Endothelial cell of umbilical vein (primary cell): ENCODE measurements at regions not wholly inside any gene's neighbourhood (a gene's known extent, or its start where the extent isn't known, plus 50 kb on each side); places are given as distances from the start of the nearest gene placed in this dataset.
A peak's percentile ranks its signal among the peaks of the same experiment; 100 is the strongest.

Source experiments
- BruUV-seq: library from RNA; stranded (reverse); fragments of 400-500 nt; replicated peaks from 2 replicates; lab custom pipeline; 2021; lab: Mats Ljungman, UMichigan
- CTCF ChIA-PET: fragments of 300-600, 350-600 bp; sonication (Branson Sonifier 250); formaldehyde crosslinking; loops from one replicate; lab custom pipeline; 2021; ENCODE audit warnings: antibody characterized with exemption, inconsistent platforms; lab: Charles Lee
- POLR2A ChIA-PET: fragments of 300-600, 350-600 bp; sonication (Branson Sonifier 250); formaldehyde crosslinking; loops from one replicate; lab custom pipeline; 2021; ENCODE audit warnings: antibody characterized with exemption, inconsistent platforms; lab: Charles Lee
- DNase-seq: peaks from one replicate; pipeline ENCODE4 v3.0.0-alpha.2; 2011; ENCODE audit warnings: low read depth, low spot score
- FAIRE-seq: peaks from 2 replicates; lab custom pipeline; 2011; peaks lifted over from hg19 to GRCh38; lab: Jason Lieb, UNC
- H2AFZ ChIP-seq: 2 replicates; pipeline ENCODE4 v1.6.0; 2012; ENCODE audit warnings: low read depth, low read length, control low read depth, inconsistent platforms
- H3K27ac ChIP-seq: 2 replicates; pipeline ENCODE4 v1.5.1; 2011; ENCODE audit warnings: low read depth, mild to moderate bottlenecking, control low read depth, low read length, moderate library complexity; ENCODE audit not compliant: insufficient read depth
- H3K27me3 ChIP-seq, 2 experiments: 2 replicates each; pipeline versions ENCODE4 v1.6.0 to v1.6.1; 2011; ENCODE audit warnings: low read length in 2 of 2, mixed read lengths in 1 of 2; ENCODE audit not compliant: control insufficient read depth in 2 of 2, insufficient read depth in 2 of 2
- H3K36me3 ChIP-seq, 2 experiments: 2 replicates in 1 of 2; 3 replicates in 1 of 2; pipeline ENCODE4 v1.5.1; 2011; ENCODE audit warnings: low read length in 2 of 2, mild to moderate bottlenecking in 1 of 2, moderate library complexity in 1 of 2; ENCODE audit not compliant: control insufficient read depth in 2 of 2, insufficient read depth in 2 of 2; ENCODE audit errors: extremely low read depth in 1 of 2
- H3K4me1 ChIP-seq: 3 replicates; pipeline ENCODE4 v1.5.1; 2011; ENCODE audit warnings: mild to moderate bottlenecking, low read length; ENCODE audit not compliant: control insufficient read depth, insufficient read depth; ENCODE audit errors: extremely low read depth
- H3K4me2 ChIP-seq: 2 replicates; pipeline ENCODE4 v1.6.1; 2011; ENCODE audit warnings: low read length, control low read depth, mixed read lengths; ENCODE audit not compliant: insufficient read depth
- H3K4me3 ChIP-seq, 3 experiments: fragments of 200-600 bp in 1 of 3; sonication (generic), shearing (Covaris generic) in 1 of 3; replicated peaks in 1 of 3; 2 replicates each; pipeline ENCODE4 v1.5.1; 2011 to 2016; ENCODE audit warnings: control low read depth in 3 of 3, low read length in 3 of 3, mild to moderate bottlenecking in 2 of 3, inconsistent platforms in 1 of 3, low read depth in 1 of 3, moderate library complexity in 1 of 3; ENCODE audit not compliant: insufficient read depth in 1 of 3
- H3K79me2 ChIP-seq: 2 replicates; pipeline ENCODE4 v1.6.0; 2012; ENCODE audit warnings: low read length, inconsistent platforms; ENCODE audit not compliant: control insufficient read depth, insufficient read depth
- H3K9ac ChIP-seq: replicated peaks from 2 replicates; pipeline ENCODE3; 2011; ENCODE audit warnings: low read length, control low read depth; ENCODE audit not compliant: insufficient read depth; ENCODE audit errors: extremely low read depth
- H3K9me1 ChIP-seq: replicated peaks from 3 replicates; pipeline ENCODE4 v1.6.0; 2011; ENCODE audit warnings: mild to moderate bottlenecking, low read length; ENCODE audit not compliant: control insufficient read depth, insufficient read depth; ENCODE audit errors: extremely low read depth
- H3K9me3 ChIP-seq: replicated peaks from 2 replicates; pipeline ENCODE4 v1.5.1; 2012; ENCODE audit warnings: low read length, inconsistent platforms; ENCODE audit not compliant: control insufficient read depth, insufficient read depth
- H4K20me1 ChIP-seq: replicated peaks from 2 replicates; pipeline ENCODE3; 2011; ENCODE audit warnings: mild to moderate bottlenecking, low read length; ENCODE audit not compliant: control insufficient read depth, insufficient read depth; ENCODE audit errors: extremely low read depth
- CTCF ChIP-seq, 2 donors: IDR thresholded peaks; 1 replicate in 1 of 2; 2 replicates in 1 of 2; pipeline ENCODE4 v1.5.1; 2011; ENCODE audit warnings: low read length in 2 of 2, mild to moderate bottlenecking in 2 of 2, moderate library complexity in 2 of 2, control low read depth in 1 of 2, inconsistent platforms in 1 of 2, low read depth in 1 of 2; ENCODE audit not compliant: insufficient read depth in 1 of 2; ENCODE audit errors: extremely low read depth in 1 of 2
- EZH2 ChIP-seq: IDR thresholded peaks from 2 replicates; pipeline ENCODE4 v1.6.1; 2012; ENCODE audit warnings: borderline replicate concordance, low read depth, mild to moderate bottlenecking, moderate library complexity, low read length, inconsistent platforms; ENCODE audit not compliant: severe bottlenecking
- FOS ChIP-seq: IDR thresholded peaks from 2 replicates; pipeline ENCODE4 v1.6.1; 2011; ENCODE audit warnings: mild to moderate bottlenecking, low read length, moderate library complexity, borderline replicate concordance; ENCODE audit not compliant: insufficient read depth
- GATA2 ChIP-seq: IDR thresholded peaks from 2 replicates; pipeline ENCODE4 v1.7.0; 2011; ENCODE audit warnings: low read depth, mild to moderate bottlenecking, moderate library complexity, mixed read lengths, low read length; ENCODE audit not compliant: insufficient read length, insufficient read depth
- JUN ChIP-seq: IDR thresholded peaks from 2 replicates; pipeline ENCODE4 v1.6.1; 2011; ENCODE audit warnings: borderline replicate concordance, low read depth; ENCODE audit not compliant: insufficient read length, insufficient read depth
- MYC ChIP-seq: IDR thresholded peaks from one replicate; pipeline ENCODE4 v1.6.1; 2011; ENCODE audit warnings: mild to moderate bottlenecking, low read depth, low read length
- POLR2A ChIP-seq: IDR thresholded peaks from 2 replicates; pipeline ENCODE4 v1.6.1; 2012; ENCODE audit warnings: low read depth, mild to moderate bottlenecking, control low read depth, low read length
- POLR2AphosphoS5 ChIP-seq: IDR thresholded peaks from 2 replicates; pipeline ENCODE4 v1.6.1; 2012; ENCODE audit warnings: low read depth, mild to moderate bottlenecking, control low read depth, low read length, moderate library complexity; ENCODE audit not compliant: insufficient read depth
- dilution Hi-C: fragments of 300-500 bp; cut with MboI; formaldehyde crosslinking; loops from one replicate; pipeline ENCODE4 v1.15.0; 2019; ENCODE audit warnings: low sequenced_read_pairs; ENCODE audit not compliant: extremely low pct_ligation_motif_present
- intact Hi-C: fragments of 100-400 bp; cut with micrococcal nuclease; formaldehyde crosslinking; loops from one replicate; pipeline ENCODE4 v1.10.0; 2022
- TF ChIP-seq, protein P1 (sequence below): IDR thresholded peaks from 2 replicates; pipeline ENCODE4 v1.6.1; 2011; ENCODE audit not compliant: insufficient read depth, insufficient read length

- dilution Hi-C loops: no loop called here
- CTCF ChIA-PET: no interaction called here
- H3K9me1 ChIP-seq: peaks cover 2% of the 10 kb centered on the region
Measured at GRCh38 chr11:38009932-38010331, 1411.9 kb upstream of the RAG2 start.

More at GRCh38 chr11:38009932-38010331, 1411.9 kb upstream of the RAG2 start:
- intact Hi-C loops: no loop called here
- H4K20me1 ChIP-seq: no peaks in the 10 kb centered on the region
- no peaks in the 10 kb centered on the region for H3K9me3 ChIP-seq
- no peak overlapping the region for H3K9ac ChIP-seq
- POLR2A ChIA-PET: no interaction called here
- H3K79me2 ChIP-seq: no peaks in the 10 kb centered on the region
- FAIRE-seq: no peak
- no peaks in the 10 kb centered on the region for H3K36me3 ChIP-seq
- TF ChIP-seq GATA2: peak; percentile 65
- TF ChIP-seq JUN: no peak
- TF ChIP-seq FOS: peak; percentile 16
- TF ChIP-seq, protein P1, sequence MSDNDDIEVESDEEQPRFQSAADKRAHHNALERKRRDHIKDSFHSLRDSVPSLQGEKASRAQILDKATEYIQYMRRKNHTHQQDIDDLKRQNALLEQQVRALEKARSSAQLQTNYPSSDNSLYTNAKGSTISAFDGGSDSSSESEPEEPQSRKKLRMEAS: no peak
- no peak for TF ChIP-seq POLR2AphosphoS5
- no peak for TF ChIP-seq POLR2A
- no peak for TF ChIP-seq CTCF (IDR thresholded peaks at IDR 0.05; ENCODE audit: extremely low read depth in 1 of 2, insufficient read depth in 1 of 2, low read depth in 1 of 2, low read length in 2 of 2)
- no peak for TF ChIP-seq EZH2
- no peak for TF ChIP-seq MYC
- no peak overlapping the region for H3K27ac ChIP-seq
- peaks cover 26% of the 10 kb centered on the region for H3K4me1 ChIP-seq
- BruUV-seq: no TSS peak
- H3K4me3 ChIP-seq: no peak overlapping the region
- DNase-seq: peak; percentile 24
- no peak overlapping the region for H2AFZ ChIP-seq
- H3K27me3 ChIP-seq: no peaks in the 10 kb centered on the region
- peak overlapping the region; percentile 31 for H3K4me2 ChIP-seq
